CD4-positive, CD25-positive, alpha-beta regulatory T cell (primary cell): ENCODE measurements at regions not wholly inside any gene's neighbourhood (a gene's known extent, or its start where the extent isn't known, plus 50 kb on each side); places are given as distances from the start of the nearest gene placed in this dataset.

Experiments
- ATAC-seq, 2 donors: fragments of 150-1000 bp; cut with Tn5 transposase; one replicate each; pipeline ENCODE4 v1.10.0; 2021; ENCODE audit warnings: low read depth in 2 of 2, moderate number of reproducible peaks in 2 of 2, moderate library complexity in 1 of 2
- DNase-seq, 3 donors: peaks; one replicate each; pipeline versions ENCODE4 v3.0.0 to v3.0.0-alpha.2; 2012 to 2022; ENCODE audit warnings: mixed read lengths in 1 of 3
- H3K27ac ChIP-seq: one replicate; pipeline ENCODE4 v1.7.0; 2013; ENCODE audit warnings: mild to moderate bottlenecking, low read length; ENCODE audit not compliant: insufficient read depth, poor library complexity, severe bottlenecking
- H3K27me3 ChIP-seq: one replicate; pipeline ENCODE4 v1.7.0; 2013; ENCODE audit warnings: low read length; ENCODE audit not compliant: control insufficient read depth, insufficient read depth
- H3K36me3 ChIP-seq: one replicate; pipeline ENCODE4 v1.7.0; 2013; ENCODE audit warnings: mild to moderate bottlenecking, low read length, moderate library complexity; ENCODE audit not compliant: control insufficient read depth, insufficient read depth
- H3K4me1 ChIP-seq: 2 replicates; pipeline ENCODE4 v1.7.0; 2013; ENCODE audit warnings: mild to moderate bottlenecking, low read length; ENCODE audit not compliant: insufficient read depth, control insufficient read depth, poor library complexity, severe bottlenecking
- H3K4me3 ChIP-seq: one replicate; pipeline ENCODE4 v1.7.0; 2013; ENCODE audit warnings: low read depth, mild to moderate bottlenecking, low read length, moderate library complexity
- H3K9me3 ChIP-seq, 2 experiments: 1 replicate in 1 of 2; 2 replicates in 1 of 2; pipeline ENCODE4 v1.7.0; 2013; ENCODE audit warnings: low read length in 2 of 2, mild to moderate bottlenecking in 1 of 2, moderate library complexity in 1 of 2; ENCODE audit not compliant: control insufficient read depth in 2 of 2
- H3K27ac Mint-ChIP-seq, 3 donors: one replicate each; pipeline ENCODE4 v1.8.0; 2020 to 2022; ENCODE audit warnings: mild to moderate bottlenecking in 3 of 3, mixed read lengths in 3 of 3, moderate library complexity in 2 of 3
- H3K27me3 Mint-ChIP-seq: one replicate; pipeline ENCODE4 v1.8.0; 2022; ENCODE audit warnings: mild to moderate bottlenecking, mixed read lengths
- H3K36me3 Mint-ChIP-seq: one replicate; pipeline ENCODE4 v1.8.0; 2020; ENCODE audit warnings: mixed read lengths
- H3K4me1 Mint-ChIP-seq, 4 donors: one replicate each; pipeline ENCODE4 v1.8.0; 2020 to 2022; ENCODE audit warnings: mixed read lengths in 4 of 4, mild to moderate bottlenecking in 1 of 4
- H3K4me3 Mint-ChIP-seq, 4 donors: one replicate each; pipeline ENCODE4 v1.8.0; 2020 to 2022; ENCODE audit warnings: mild to moderate bottlenecking in 4 of 4, mixed read lengths in 4 of 4, moderate library complexity in 3 of 4
- H3K9me3 Mint-ChIP-seq, 7 donors: one replicate each; pipeline ENCODE4 v1.8.0; 2020 to 2022; ENCODE audit warnings: mixed read lengths in 7 of 7, mild to moderate bottlenecking in 3 of 7, moderate library complexity in 2 of 7

DNA sequence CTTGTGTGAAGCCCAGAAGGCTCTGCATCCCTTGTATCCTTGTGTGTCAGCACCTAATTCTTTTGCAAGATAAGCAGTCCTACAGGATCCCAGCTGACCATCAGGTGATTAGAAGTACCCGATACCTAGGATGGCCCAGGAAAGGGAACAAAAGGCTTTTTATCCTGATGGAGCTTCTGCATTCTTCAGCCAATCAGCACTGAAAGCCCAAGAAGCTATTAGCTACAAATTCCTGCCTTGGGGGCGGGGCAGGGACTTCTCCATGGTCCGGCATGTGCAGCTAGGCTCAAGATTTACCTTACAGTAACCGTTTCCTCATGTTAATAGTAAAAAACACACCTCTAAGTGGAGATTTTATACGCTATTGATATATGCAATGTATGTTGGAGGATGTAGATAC is 264.6 kb upstream of the THUMPD2 start:
- no peak overlapping the region for H3K4me3 Mint-ChIP-seq
- ATAC-seq (no peak), DNase-seq (no peak)
- no peaks in the 10 kb centered on the region for H3K27me3 Mint-ChIP-seq
- Histone ChIP-seq H3K4me1 (no peaks in the 10 kb centered on the region), H3K4me3 (no peak overlapping the region), H3K9me3 (no peaks in the 10 kb centered on the region), H3K27me3 (no peaks in the 10 kb centered on the region), H3K36me3 (no peaks in the 10 kb centered on the region), H3K27ac (no peak overlapping the region)
- no peak overlapping the region for H3K27ac Mint-ChIP-seq
- H3K9me3 Mint-ChIP-seq, result peaks cover 0 to 3% (median 0%) of the 10 kb centered on the region in 7 donors
- H3K36me3 Mint-ChIP-seq, result no peaks in the 10 kb centered on the region
- no peaks in the 10 kb centered on the region for H3K4me1 Mint-ChIP-seq

DNA sequence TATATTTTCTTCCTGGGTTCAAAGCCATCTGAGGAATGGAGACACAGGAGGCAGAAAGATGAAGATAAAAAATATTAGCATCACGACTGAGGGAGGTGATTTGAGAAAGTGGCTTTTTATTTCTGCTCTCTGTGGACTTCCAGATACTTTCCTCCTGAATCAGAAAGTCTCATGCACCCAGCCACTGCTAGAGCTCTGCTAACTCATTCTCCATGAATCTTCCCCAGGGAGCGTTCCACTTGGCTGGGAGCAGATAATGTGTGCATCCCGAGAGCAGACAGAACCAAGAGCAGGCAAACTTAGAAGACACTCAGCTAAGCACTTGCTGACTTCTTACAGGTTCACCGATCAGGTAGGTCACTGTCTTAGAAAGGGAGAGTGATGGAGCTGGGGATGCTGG is 264.1 kb upstream of the THUMPD2 start:
- Histone ChIP-seq H3K9me3 (no peaks in the 10 kb centered on the region), H3K27me3 (no peaks in the 10 kb centered on the region), H3K4me3 (no peak overlapping the region), H3K4me1 (no peaks in the 10 kb centered on the region), H3K36me3 (no peaks in the 10 kb centered on the region), H3K27ac (no peak overlapping the region)
- no peaks in the 10 kb centered on the region for H3K4me1 Mint-ChIP-seq
- H3K27ac Mint-ChIP-seq, result no peak overlapping the region
- H3K27me3 Mint-ChIP-seq, result no peaks in the 10 kb centered on the region
- no peaks in the 10 kb centered on the region for H3K36me3 Mint-ChIP-seq
- H3K4me3 Mint-ChIP-seq, result no peak overlapping the region
- H3K9me3 Mint-ChIP-seq, result peaks cover 0 to 3% (median 0%) of the 10 kb centered on the region in 7 donors
- DNase-seq (no peak), ATAC-seq (no peak)

DNA sequence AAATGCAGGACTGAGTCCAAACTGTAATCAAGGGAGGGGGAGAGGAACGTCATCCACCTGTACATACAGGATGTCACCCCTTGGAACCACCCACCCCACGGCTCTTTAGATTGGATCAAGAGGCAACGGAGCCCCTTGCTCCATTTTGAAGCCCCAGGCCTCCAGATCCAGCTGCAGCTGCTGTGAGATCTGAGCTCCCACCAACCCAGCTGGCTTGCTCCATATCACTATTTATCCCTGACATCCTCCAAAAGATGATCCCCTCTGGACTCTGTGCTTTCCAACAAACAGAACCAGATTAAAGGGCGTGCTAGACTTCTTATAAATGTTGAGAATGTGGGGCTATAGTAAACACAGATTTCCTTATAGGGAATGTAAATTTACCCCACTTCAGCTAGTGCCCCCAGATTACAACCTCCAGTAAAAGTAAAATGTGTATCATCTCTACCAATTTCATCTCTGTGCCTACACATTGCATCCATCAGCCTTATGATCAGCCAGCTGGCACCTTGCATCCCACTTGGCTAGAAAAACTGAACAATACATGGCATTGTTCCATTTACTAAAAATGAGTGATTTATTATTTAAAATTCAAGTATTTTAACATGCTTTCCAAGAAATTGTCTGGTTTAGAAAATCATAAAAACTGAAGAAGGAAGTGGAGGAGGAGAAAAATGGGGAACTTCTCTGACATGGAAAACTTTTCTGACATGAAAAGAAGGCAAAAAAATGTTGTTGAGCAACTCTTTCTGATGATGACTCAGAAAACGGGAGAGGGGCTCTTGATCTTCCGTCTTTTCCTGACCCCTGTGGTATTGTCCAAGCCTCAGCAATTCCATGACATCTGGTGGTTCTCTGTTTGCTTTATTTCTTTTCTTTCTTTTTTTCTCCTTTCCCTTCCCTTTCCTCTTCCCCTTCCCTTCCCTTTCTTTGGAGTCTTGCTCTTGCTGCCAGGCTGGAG is 262.6 kb upstream of the THUMPD2 start:
- H3K4me1 ChIP-seq, result no peaks in the 10 kb centered on the region
- Mint-ChIP-seq H3K9me3 (peaks cover 0 to 3% (median 0%) of the 10 kb centered on the region in 7 donors), H3K4me1 (no peaks in the 10 kb centered on the region), H3K4me3 (no peak overlapping the region), H3K27me3 (no peaks in the 10 kb centered on the region), H3K27ac (no peak overlapping the region), H3K36me3 (no peaks in the 10 kb centered on the region)
- H3K27me3 ChIP-seq, result no peaks in the 10 kb centered on the region
- H3K36me3 ChIP-seq, result no peaks in the 10 kb centered on the region
- no peak overlapping the region for H3K4me3 ChIP-seq
- no peak overlapping the region for H3K27ac ChIP-seq
- no peak for DNase-seq
- H3K9me3 ChIP-seq, result no peaks in the 10 kb centered on the region
- no peak for ATAC-seq

DNA sequence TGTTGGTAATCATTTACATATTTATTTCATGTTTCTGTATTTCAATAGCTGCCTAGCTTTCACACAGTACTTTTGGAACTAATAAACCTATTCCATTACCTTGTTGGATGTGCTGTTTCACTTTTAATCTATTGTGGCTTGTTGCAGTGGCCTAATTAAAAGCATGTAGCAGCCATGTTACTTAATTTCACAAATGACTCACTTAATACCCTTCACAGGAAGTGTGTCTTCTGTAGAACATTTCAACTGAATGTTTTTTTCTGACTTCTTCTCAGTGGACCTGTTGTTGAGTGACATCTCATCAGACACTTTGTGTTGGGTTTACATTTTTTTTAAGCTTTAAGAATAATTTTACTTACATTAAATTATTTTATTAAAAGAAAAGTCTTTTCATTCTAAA is 260.5 kb upstream of the THUMPD2 start:
- H3K27ac ChIP-seq, result no peak overlapping the region
- no peak overlapping the region for H3K4me3 ChIP-seq
- Mint-ChIP-seq H3K4me3 (no peak overlapping the region), H3K27me3 (peaks cover 9% of the 10 kb centered on the region), H3K4me1 (no peaks in the 10 kb centered on the region), H3K36me3 (no peaks in the 10 kb centered on the region), H3K27ac (no peak overlapping the region), H3K9me3 (peaks cover 0 to 2% (median 0%) of the 10 kb centered on the region in 7 donors)
- no peaks in the 10 kb centered on the region for H3K36me3 ChIP-seq
- H3K9me3 ChIP-seq, result no peaks in the 10 kb centered on the region
- ATAC-seq, result no peak
- H3K27me3 ChIP-seq, result no peaks in the 10 kb centered on the region
- H3K4me1 ChIP-seq, result no peaks in the 10 kb centered on the region
- peak in 1 of 3 donors; percentile 39 for DNase-seq

DNA sequence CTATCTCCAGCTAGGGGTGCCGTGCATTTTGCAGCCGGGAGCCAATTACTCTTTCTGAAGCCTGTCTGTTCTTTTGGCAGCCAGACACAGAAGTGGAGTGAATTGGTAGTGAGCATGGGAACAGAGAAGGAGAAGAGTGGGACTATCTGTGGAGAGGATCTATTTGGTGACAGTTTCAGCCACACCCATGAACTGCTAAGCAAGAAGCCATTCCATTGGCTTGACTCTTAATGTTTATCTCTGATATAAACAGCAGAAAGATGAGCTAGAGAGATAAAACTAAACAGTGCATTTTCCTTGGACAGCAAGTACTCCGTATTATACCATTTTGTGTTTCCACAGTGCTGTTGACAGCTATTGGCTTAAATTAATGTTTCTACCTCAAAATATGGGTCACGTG is 259.6 kb upstream of the THUMPD2 start:
- H3K9me3 Mint-ChIP-seq, result peaks cover 0 to 2% (median 0%) of the 10 kb centered on the region in 7 donors
- no peaks in the 10 kb centered on the region for H3K36me3 Mint-ChIP-seq
- Histone ChIP-seq H3K4me1 (no peaks in the 10 kb centered on the region), H3K36me3 (no peaks in the 10 kb centered on the region), H3K9me3 (no peaks in the 10 kb centered on the region), H3K27ac (no peak overlapping the region), H3K27me3 (no peaks in the 10 kb centered on the region), H3K4me3 (no peak overlapping the region)
- H3K27me3 Mint-ChIP-seq, result peaks cover 9% of the 10 kb centered on the region
- H3K4me3 Mint-ChIP-seq, result no peak overlapping the region
- ATAC-seq (no peak), DNase-seq (no peak)
- no peaks in the 10 kb centered on the region for H3K4me1 Mint-ChIP-seq
- H3K27ac Mint-ChIP-seq, result no peak overlapping the region

DNA sequence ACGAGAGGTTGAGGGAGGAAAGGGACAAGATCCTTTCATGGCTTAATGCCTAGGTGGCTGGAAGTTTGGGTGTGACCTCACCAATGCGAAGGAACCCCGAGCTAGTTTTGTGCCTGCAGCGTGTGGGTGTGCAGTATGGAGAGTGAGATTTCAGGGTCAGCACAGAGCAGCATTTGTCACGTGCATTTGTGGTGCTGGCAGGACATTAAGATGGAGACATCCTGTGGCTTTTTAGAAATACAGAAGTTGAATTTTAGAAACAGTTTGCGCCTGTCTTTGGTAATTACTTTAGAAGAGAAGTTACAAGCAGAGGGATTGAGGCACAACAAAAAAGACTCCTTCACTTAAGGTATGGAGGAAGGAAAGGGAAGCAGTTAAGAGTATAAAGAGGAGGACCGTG is 258.2 kb upstream of the THUMPD2 start:
- H3K36me3 ChIP-seq, result no peaks in the 10 kb centered on the region
- Mint-ChIP-seq H3K4me3 (no peak overlapping the region), H3K4me1 (no peaks in the 10 kb centered on the region), H3K27ac (no peak overlapping the region), H3K36me3 (no peaks in the 10 kb centered on the region), H3K27me3 (peaks cover 9% of the 10 kb centered on the region), H3K9me3 (peaks cover 0 to 4% (median 0%) of the 10 kb centered on the region in 7 donors)
- H3K4me1 ChIP-seq, result no peaks in the 10 kb centered on the region
- H3K27me3 ChIP-seq, result no peaks in the 10 kb centered on the region
- DNase-seq (no peak), ATAC-seq (no peak)
- H3K4me3 ChIP-seq, result no peak overlapping the region
- no peak overlapping the region for H3K27ac ChIP-seq
- H3K9me3 ChIP-seq, result no peaks in the 10 kb centered on the region

DNA sequence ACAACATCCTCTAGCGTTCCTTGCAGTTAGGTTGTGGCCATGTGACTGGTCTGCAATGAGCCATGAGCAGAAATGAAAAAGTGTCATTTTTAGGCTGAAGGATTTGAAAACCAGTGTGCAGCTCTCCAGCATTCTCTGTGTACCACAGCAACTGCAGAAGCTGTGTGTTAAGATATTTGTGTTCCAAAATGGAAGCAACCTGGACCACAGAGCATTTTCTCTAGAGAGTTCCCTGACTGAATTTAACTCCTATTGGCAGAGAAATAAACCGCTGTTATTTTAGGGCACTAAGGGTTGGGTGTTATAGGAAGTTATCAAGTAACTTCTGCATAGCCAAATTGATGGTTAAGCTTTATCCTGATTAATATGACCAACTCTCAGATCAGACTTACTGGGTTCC is 257.2 kb upstream of the THUMPD2 start:
- no peaks in the 10 kb centered on the region for H3K9me3 ChIP-seq
- H3K9me3 Mint-ChIP-seq, result peaks cover 0 to 4% (median 2%) of the 10 kb centered on the region in 7 donors
- no peak overlapping the region for H3K27ac Mint-ChIP-seq
- H3K27me3 ChIP-seq, result no peaks in the 10 kb centered on the region
- no peak overlapping the region for H3K27ac ChIP-seq
- H3K4me1 ChIP-seq, result no peaks in the 10 kb centered on the region
- no peaks in the 10 kb centered on the region for H3K4me1 Mint-ChIP-seq
- no peak overlapping the region for H3K4me3 Mint-ChIP-seq
- no peak for ATAC-seq
- H3K4me3 ChIP-seq, result no peak overlapping the region
- H3K36me3 ChIP-seq, result no peaks in the 10 kb centered on the region
- H3K27me3 Mint-ChIP-seq, result peaks cover 9% of the 10 kb centered on the region
- DNase-seq, result no peak
- H3K36me3 Mint-ChIP-seq, result no peaks in the 10 kb centered on the region

DNA sequence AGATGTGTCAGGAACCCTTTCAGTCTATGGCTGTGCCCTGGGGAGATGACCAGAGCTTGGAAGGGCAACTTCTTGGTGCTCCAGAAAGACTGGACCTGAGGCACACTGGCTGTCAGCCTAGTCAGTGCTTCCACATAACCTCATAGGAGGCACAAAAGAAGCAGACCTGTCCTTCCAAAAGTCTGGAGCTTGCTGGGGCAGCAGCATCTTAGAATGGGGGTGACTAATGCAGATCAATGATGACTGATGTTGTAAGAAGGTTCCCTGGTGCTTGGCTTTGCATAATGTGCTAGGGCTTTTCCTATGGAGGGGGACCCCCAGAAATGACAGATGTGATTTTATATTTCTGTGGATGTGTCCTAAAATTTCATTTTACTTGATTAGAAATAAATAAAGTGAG is 255.7 kb upstream of the THUMPD2 start:
- Mint-ChIP-seq H3K27me3 (peaks cover 9% of the 10 kb centered on the region), H3K9me3 (peaks cover 0 to 7% (median 2%) of the 10 kb centered on the region in 7 donors), H3K4me1 (no peaks in the 10 kb centered on the region), H3K27ac (no peak overlapping the region), H3K4me3 (no peak overlapping the region), H3K36me3 (no peaks in the 10 kb centered on the region)
- DNase-seq (no peak), ATAC-seq (no peak)
- Histone ChIP-seq H3K4me3 (no peak overlapping the region), H3K9me3 (no peaks in the 10 kb centered on the region), H3K4me1 (no peaks in the 10 kb centered on the region), H3K27ac (no peak overlapping the region), H3K36me3 (no peaks in the 10 kb centered on the region), H3K27me3 (no peaks in the 10 kb centered on the region)
